DMS153 treated with DMSO at 0.1 percent for 48 hours (cell line): ENCODE measurements at regions not wholly inside any gene's neighbourhood (a gene's known extent, or its start where the extent isn't known, plus 50 kb on each side); places are given as distances from the start of the nearest gene placed in this dataset.
"Not testable (repeated sequence)": the region's sequence is repeated elsewhere in the genome, so short reads cannot be mapped to it uniquely, and the experiment has no call there.

Experiments
- DNase-seq: peaks from one replicate; lab custom pipeline; 2025; ENCODE audit not compliant: unreplicated experiment; lab: John Stamatoyannopoulos, UW

- DNase-seq = no peak
Measured at GRCh38 chr10:35963685-35964084, 321.6 kb upstream of the FZD8 start.

DNA sequence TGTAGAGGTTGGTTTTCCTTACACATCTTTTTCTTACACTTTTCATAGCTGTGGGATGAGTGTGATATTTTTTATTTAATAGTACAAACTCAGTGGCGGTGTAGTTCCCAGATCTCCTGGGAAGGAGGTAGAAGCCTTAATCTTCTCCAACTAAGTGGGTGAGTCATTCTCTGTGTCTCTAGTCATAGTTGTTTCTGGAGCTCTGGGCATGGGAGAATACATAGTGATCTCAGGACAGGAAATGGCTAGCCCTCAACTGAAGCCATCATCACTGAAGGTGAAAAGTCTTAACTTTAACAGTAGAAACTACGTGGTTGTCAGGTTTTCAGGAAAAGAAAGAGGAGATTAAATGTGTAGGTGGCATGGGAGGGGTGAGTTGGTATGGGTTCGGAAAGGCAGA lies 319.4 kb upstream of the FZD8 start:
- no peak for DNase-seq

DNA sequence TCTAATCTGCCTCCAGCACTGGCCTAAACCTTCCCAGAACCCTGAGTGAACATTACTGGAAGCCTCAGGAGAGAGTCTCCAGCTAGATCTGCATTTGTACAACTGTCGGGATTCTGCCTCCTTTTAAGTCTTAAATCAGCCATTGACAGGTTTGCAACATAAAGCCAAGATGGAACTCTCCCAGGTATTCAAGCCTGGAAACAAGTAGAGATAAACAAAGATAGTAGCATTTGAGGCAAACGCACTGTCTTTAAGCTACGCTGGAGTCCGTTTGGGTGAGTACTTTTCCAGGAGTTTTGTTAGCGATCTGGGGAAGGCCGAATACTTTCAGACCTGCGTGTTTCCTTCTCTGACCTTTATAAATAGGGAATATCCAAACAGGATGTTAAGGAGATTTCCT lies 317.2 kb upstream of the FZD8 start:
- no peak for DNase-seq

GRCh38 chr10:35958609-35959008 lies 316.5 kb upstream of the FZD8 start:
- not testable (repeated sequence) for DNase-seq

DNA sequence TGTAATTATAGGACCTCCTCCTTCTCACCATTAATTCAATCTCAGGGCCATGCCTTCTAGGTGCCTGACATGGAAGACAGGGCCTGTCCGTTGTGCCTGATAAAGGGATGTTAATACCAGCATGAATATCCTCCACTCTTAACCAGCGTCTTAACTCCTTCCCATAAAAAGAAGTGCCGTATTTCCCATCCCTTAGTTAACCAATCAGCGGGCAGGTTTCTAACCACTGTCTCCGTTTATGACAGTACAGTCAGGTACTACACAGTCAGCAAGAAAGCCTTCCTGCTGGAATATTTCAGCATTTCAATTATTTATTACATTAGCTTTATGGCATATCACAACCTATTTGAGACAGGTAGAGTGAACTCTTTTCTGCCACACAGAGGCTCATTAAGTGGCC lies 308.6 kb upstream of the FZD8 start:
- no peak for DNase-seq

GRCh38 chr10:35950226-35950625 lies 308.1 kb upstream of the FZD8 start:
- DNase-seq = no peak

GRCh38 chr10:35949811-35950211 lies 307.7 kb upstream of the FZD8 start:
- DNase-seq = no peak

DNA sequence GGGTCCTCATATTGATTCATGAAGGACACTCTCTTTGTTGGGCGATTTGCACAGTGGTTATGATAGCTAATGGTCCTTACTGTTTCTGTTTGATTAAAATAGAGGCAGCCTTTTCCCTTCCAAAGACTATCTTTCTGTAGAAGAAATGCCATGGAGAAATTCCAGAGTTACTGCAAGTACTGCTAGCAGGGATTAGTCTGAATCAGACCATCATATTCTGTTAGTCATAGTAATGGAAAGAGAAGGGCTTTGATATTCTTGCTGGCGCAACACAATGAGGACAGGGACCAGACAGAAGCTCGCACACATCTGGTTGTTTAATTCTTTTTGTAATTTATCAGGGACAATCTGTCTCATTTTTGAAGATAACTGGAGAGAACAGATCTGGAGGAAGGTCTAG lies 304.5 kb upstream of the FZD8 start:
- DNase-seq = no peak

DNA sequence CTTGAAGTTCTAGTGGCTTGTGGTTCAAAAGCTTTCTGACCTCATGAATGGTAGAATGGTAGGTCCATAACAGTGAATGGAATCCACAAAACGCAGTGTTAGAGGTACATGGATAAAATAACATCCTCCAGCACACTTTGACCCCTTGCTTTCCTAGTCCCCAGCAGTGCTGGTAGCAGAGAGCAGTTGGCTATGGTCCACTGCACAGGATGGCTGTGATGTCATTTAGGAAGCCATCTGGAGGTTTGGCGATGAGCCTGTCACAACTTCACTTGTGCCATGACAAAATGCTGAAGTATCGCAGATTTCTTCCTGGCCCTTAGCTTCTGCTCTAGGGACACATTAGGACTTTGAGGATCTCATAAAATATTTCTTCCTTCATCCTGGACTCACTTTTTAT lies 300.0 kb upstream of the FZD8 start:
- no peak for DNase-seq

GRCh38 chr10:35940141-35941041 lies 298.3 kb upstream of the FZD8 start:
- DNase-seq = peak; percentile 10

- no peak for DNase-seq
Measured at GRCh38 chr10:35938160-35938559, 296.1 kb upstream of the FZD8 start.

DNA sequence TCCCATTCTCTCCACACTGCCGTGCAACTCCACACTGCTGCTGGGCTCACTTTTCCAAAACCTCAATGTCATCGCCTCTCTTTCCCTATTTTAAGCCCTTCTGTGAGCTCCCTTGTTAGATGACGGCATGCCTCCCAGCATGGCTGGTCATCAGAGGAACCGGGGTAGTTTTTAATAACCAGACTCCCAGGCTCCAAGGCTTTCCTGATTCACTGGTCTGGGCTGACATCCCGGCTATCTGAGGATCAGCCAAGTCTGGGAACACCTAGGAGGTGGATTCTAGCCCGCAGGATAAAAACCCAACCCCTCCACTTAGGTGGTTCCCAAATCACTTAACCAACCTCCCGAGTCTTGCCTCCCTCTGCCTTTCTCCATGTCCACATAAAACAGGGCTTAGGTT lies 295.4 kb upstream of the FZD8 start:
- DNase-seq = no peak

DNA sequence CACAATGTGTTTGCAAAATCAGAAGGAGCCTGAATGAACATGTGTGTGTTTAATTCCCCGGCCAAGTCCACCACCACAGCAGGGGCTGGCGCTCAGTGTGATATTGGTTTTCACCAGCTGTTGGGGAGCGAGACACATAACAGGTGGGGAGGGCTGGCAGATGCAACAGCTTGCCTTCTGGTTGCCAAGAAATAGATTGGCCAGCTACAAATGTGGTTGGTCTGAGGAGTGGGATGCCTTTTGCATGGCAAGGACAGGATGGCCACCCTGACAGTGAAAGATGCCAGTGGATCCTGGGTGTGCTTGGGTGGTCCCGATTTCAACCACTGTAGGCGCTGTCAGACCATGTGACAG lies 292.5 kb upstream of the FZD8 start:
- no peak for DNase-seq

DNA sequence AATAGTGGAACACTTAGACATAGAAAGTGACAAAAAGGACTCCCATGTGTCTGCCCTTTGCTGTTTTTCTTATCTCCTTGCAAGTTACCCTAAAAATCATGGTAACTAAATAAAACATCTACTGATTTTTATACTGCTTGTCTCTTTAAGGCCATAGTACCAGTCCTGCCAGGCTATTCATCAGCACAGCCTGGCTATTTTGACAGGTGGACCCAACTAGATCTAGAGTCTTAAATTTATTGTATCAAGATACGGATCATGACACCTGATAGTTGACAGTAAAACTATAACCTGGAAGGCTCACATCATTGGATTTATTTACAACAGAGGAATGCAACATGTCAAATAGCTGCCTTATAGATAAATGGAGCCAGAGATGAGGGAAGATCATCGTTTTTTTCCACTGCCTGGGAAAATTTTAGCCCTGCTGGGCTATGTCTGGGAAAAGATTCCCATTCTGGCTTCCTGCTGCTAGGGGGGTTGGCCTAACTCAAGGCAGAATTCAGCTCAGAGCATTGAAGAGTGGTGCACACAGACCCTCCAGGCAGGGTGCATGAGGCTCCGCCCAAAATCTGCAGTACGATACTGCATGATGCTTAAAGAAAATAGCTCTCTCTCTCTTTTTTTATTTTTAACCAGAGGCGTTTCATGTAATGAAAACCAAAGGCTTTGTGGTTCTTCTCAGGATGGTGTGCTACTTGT lies 292.0 kb upstream of the FZD8 start:
- no peak for DNase-seq

GRCh38 chr10:35933491-35933890 lies 291.4 kb upstream of the FZD8 start:
- DNase-seq = no peak

GRCh38 chr10:35929962-35930361 lies 287.9 kb upstream of the FZD8 start:
- DNase-seq = not testable (repeated sequence)

GRCh38 chr10:35928748-35929147 lies 286.7 kb upstream of the FZD8 start:
- DNase-seq = no peak

DNA sequence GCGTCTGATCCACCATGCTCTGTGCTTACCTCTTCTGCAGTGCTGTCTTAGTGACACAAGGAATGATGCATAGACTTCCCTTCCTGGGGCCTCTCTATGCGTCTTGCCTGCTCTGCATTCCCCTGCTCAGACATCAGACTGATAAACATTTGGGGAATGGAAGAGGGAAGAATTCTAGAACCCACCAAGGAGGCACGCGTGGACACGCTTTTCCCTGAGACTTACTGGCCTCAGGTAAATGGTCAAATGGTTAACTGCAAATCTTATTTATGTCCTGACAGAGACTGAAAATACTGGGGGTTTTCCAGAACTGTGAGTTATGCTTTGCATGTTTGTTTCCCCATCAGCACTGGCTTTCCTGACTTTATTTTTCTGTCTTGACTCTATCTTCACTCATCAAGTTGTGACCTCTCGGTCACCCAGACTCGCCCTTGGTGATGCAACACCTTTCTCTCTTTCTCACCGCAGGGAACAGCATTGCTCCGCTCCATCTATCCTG lies 285.9 kb upstream of the FZD8 start:
- no peak for DNase-seq

DNA sequence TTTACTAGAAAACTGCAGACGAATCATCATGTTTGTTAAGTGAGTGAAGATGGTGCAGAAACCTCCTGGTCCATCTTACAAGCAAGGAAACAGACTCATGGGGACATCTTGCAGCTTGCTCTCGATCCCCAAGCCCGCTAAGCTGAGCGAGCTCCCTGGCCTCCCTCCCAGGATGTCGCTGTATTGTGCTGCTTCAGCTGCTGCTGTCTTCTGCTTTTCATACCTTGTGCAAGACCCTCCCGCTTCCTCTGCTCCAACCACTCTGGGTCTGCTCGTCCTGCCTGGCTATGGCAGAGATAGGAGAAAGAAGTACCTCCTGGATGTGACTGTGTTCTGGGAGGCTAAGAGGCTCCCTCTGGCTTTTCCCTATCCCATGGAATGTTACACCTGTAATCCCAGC lies 285.2 kb upstream of the FZD8 start:
- no peak for DNase-seq

- DNase-seq = no peak
Measured at GRCh38 chr10:35926846-35927245, 284.8 kb upstream of the FZD8 start.

- no peak for DNase-seq
Measured at GRCh38 chr10:35925493-35925892, 283.4 kb upstream of the FZD8 start.

DNA sequence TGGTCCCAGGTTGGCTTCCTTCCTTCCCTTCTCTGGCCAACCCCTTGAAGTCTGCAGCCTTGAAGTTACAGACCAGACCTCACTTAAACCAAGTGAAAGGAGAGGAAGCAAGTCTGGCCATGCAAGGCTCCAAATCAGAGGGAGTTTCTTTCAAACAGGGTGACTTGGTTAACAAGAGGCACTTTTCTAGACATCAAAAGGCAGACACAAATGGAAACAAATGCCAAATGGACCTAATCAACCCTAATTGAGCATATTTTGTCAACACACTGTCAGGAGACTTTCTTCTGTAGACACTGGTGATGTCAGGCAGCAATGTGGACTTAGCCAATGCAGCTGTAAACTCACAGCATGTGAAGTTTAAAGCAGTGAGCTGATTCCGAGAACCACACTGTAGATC lies 282.7 kb upstream of the FZD8 start:
- no peak for DNase-seq
